A549 (cell line): ENCODE measurements at regions not wholly inside any gene's neighbourhood (a gene's known extent, or its start where the extent isn't known, plus 50 kb on each side); places are given as distances from the start of the nearest gene placed in this dataset.

Experiments
- BHLHE40 ChIP-seq: IDR thresholded peaks from 2 replicates; pipeline ENCODE4 v1.6.1; 2012; ENCODE audit warnings: low read depth, low read length, inconsistent platforms
- CEBPB ChIP-seq, 2 experiments: fragments of >200 bp in 1 of 2; sonication (Bioruptor Twin) in 1 of 2; formaldehyde crosslinking in 1 of 2; IDR thresholded peaks; 2 replicates each; pipeline ENCODE4 v1.6.1; 2012 to 2016
- CTCF ChIP-seq: fragments of >200 bp; sonication (Bioruptor Twin); formaldehyde crosslinking; IDR thresholded peaks from 3 replicates; pipeline ENCODE4 v1.5.1; 2016
- EP300 ChIP-seq, 2 experiments: fragments of >200 bp; sonication (Bioruptor Twin); formaldehyde crosslinking; IDR thresholded peaks; 2 replicates in 1 of 2; 3 replicates in 1 of 2; pipeline ENCODE4 v1.6.1; 2016 to 2017
- POLR2A ChIP-seq: IDR thresholded peaks from 2 replicates; pipeline ENCODE4 v1.6.1; 2012; ENCODE audit warnings: mild to moderate bottlenecking, low read length
- RCOR1 ChIP-seq: fragments of 150-350 bp; IDR thresholded peaks from 2 replicates; pipeline ENCODE4 v1.6.1; 2014; ENCODE audit warnings: antibody characterized with exemption, low read length, low read depth
- REST ChIP-seq: fragments of 200-600 bp; sonication (generic); IDR thresholded peaks from 2 replicates; pipeline ENCODE4 v1.6.1; 2016; ENCODE audit warnings: antibody characterized with exemption, mild to moderate bottlenecking, moderate library complexity
- RFX5 ChIP-seq: fragments of 450-650 bp; IDR thresholded peaks from 2 replicates; pipeline ENCODE4 v1.7.1; 2014; ENCODE audit warnings: antibody characterized with exemption, mild to moderate bottlenecking, moderate library complexity
- ZFP36 ChIP-seq: fragments of 450-650 bp; IDR thresholded peaks from 2 replicates; pipeline ENCODE4 v1.6.1; 2014; ENCODE audit warnings: borderline replicate concordance; ENCODE audit not compliant: partially characterized antibody
- ZSCAN20 ChIP-seq: fragments of 250-450 bp; sonication (Bioruptor Pico); IDR thresholded peaks from 2 replicates; pipeline ENCODE4 v1.8.0; 2022; ENCODE audit warnings: mild to moderate bottlenecking, moderate library complexity

- TF ChIP-seq CEBPB (IDR thresholded peaks at IDR 0.05) (no peak), BHLHE40 (no peak), REST (no peak), CTCF (no peak), ZSCAN20 (no peak), POLR2A (no peak), ZFP36 (no peak), RCOR1 (no peak), EP300 (IDR thresholded peaks at IDR 0.05) (no peak), RFX5 (no peak)
These were observed 1035.6 kb upstream of the TMEM132C start for GRCh38 chr12:127231371-127231770.
